ENCODE measurements at regions not wholly inside any gene's neighbourhood (a gene's known extent, or its start where the extent isn't known, plus 50 kb on each side); places are given as distances from the start of the nearest gene placed in this dataset.

GRCh38 chr2:81940266-81940955 is 1635.9 kb upstream of the LRRTM1 start:
- TF ChIP-seq CTCF (IDR thresholded peaks at IDR 0.05; ENCODE audit: control insufficient read depth, extremely low read depth, insufficient read depth) = no peak
- H3K4me3 ChIP-seq (ENCODE audit: low read depth, low read length) = no peak overlapping the region
- no peak for DNase-seq (ENCODE audit: low read depth)

DNA sequence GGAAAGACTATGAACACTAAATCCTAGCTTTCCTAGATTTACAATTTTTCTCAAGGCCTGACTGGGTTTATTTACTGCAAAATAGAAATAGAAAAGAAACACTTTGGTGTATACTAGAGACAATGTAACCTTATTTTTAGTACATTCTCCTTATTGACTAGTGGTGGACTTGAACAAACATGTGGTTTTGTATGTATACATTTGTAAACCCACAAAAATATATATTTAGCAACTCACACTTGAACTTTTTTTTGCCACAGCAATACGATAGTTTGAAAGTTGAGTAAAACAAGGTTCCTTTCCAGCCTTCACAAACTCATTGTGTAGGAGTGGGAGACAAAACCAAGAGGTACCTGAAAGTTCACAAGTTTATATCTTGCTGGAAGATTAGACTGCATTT is 1633.4 kb upstream of the LRRTM1 start:
- no peak for DNase-seq (ENCODE audit: low read depth)
- no peak overlapping the region for H3K4me3 ChIP-seq (ENCODE audit: low read depth, low read length)
- TF ChIP-seq CTCF (IDR thresholded peaks at IDR 0.05; ENCODE audit: control insufficient read depth, extremely low read depth, insufficient read depth) = no peak

DNA sequence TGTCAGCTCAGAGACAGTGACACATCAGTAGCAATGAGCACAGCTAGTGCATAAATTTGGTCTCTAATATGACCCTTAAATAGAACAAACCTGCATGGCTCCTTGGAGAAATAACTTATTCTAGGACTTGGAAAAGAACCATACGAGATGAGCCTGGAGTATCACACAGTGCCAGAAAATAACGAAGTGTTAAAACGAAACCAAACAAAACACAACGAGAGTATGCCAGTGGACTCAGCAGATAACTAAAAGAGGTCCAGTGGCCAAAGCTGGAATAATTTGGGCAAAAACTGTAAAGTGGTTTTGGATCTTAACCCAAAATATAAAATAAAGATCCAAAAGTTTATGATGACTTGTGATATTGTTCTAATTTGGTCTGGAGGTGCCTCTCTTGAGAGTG is 1599.0 kb upstream of the LRRTM1 start:
- TF ChIP-seq CTCF (IDR thresholded peaks at IDR 0.05; ENCODE audit: control insufficient read depth, extremely low read depth, insufficient read depth) = no peak
- H3K4me3 ChIP-seq (ENCODE audit: low read depth, low read length) = no peak overlapping the region
- DNase-seq (ENCODE audit: low read depth) = no peak

DNA sequence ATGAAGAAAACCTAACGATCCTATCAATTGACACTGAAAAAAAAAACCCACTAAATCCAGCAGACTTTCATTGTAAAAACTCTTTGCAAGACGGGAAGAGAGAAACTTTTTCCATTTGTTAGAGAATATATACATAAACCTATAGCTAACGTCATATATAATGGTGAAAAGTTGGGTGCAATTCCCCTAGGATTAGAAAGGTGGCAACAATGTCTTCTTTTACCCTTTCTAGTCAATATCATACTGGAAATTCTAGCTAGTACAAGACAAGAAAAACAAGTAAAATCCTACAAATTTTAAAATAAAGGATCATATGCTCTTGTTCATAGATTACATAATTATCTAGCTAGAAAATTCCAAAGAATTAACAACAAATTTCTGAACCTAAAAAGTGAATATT is 1596.5 kb upstream of the LRRTM1 start:
- TF ChIP-seq CTCF (IDR thresholded peaks at IDR 0.05; ENCODE audit: control insufficient read depth, extremely low read depth, insufficient read depth) = peak; percentile 20; the same call in 1 of the 2 replicates
- DNase-seq (ENCODE audit: low read depth) = no peak

DNA sequence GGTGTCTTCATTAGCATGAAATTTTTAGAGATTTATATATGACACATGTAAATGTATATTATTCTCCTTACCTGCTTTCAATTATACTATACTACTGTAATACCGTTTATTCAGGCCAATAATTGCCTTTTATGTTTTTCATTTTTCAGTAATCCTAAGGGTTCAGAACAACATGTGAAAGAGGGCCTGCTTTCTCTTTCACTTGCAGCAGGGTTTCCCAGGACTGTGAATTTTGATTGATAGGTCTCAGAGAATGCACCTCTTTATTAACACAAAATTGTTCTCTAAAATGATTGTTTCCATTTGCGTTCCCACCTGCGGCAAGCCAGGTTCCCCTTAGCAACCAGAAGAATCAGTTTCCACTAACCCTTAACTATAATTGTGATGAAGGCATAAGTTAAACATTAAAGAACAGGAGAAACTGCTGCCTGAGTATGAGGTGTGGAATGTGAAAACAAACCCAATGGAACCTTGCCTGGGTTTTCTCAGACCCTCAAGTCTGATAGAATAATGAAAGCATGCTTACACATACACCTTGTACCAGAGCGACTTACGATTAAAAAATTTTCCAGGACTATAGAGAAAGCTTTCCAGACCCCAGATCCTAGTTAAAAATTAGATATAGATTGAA is 1591.2 kb upstream of the LRRTM1 start:
- H3K4me3 ChIP-seq (ENCODE audit: low read depth, low read length) = no peak overlapping the region
- DNase-seq (ENCODE audit: low read depth) = no peak
- no peak for TF ChIP-seq CTCF (IDR thresholded peaks at IDR 0.05; ENCODE audit: control insufficient read depth, extremely low read depth, insufficient read depth)

More for the DNA sequence above, 1596.5 kb upstream of the LRRTM1 start:
- no peak overlapping the region for H3K4me3 ChIP-seq (ENCODE audit: low read depth, low read length)

DNA sequence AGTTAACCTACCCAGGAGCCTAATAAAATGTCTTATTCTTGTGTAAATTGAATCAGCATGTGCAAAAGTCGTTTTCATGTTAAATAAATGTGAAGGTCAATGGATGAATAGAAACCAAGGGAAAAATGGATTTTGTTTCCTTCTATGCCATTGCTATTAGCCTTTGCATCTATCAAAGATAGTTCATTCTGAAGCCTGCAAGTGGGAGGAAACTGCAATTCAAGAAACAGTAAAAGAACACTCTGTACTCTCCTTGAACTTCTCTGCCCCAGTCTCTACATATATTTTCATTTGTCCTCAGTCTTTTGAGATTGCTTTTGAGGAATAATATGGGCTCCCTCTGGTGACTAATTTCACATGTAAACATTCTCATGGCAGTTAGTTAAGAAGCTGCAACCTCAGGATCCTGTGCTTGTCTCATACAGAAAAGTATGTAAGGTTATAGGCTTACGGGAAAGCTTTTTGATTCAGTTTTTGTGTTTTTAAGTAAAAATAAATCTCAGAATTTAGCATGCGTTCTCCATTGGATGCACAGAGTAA is 1590.0 kb upstream of the LRRTM1 start:
- DNase-seq (ENCODE audit: low read depth) = peak; percentile 46
- no peak overlapping the region for H3K4me3 ChIP-seq (ENCODE audit: low read depth, low read length)
- peak; percentile 36 for TF ChIP-seq CTCF (IDR thresholded peaks at IDR 0.05; ENCODE audit: control insufficient read depth, extremely low read depth, insufficient read depth)
